HEK293 (cell line): ENCODE measurements at regions not wholly inside any gene's neighbourhood (a gene's known extent, or its start where the extent isn't known, plus 50 kb on each side); places are given as distances from the start of the nearest gene placed in this dataset.

ENCODE experiments used
- CTCF ChIA-PET: fragments of 350-600 bp; formaldehyde crosslinking; extraction: SDS; loops from one replicate; lab custom pipeline; 2021; ENCODE audit warnings: antibody characterized with exemption; lab: Yijun Ruan, JAX
- POLR2A ChIA-PET: fragments of 300-600 bp; formaldehyde crosslinking; extraction: SDS; loops from one replicate; lab custom pipeline; 2020; ENCODE audit warnings: antibody characterized with exemption, inconsistent platforms; lab: Yijun Ruan, JAX
- H3K27ac ChIP-seq: fragments of 200-500 bp; sonication (Bioruptor generic); 2 replicates; pipeline ENCODE4 v1.5.1; 2014; ENCODE audit warnings: low read depth, low read length, control low read depth, inconsistent platforms; ENCODE audit errors: extremely low read depth
- H3K36me3 ChIP-seq, 2 experiments: fragments of 200-500 bp in 1 of 2; sonication (Bioruptor generic) in 1 of 2; 1 replicate in 1 of 2; 2 replicates in 1 of 2; pipeline ENCODE4 v1.5.1; 2014 to 2017; ENCODE audit warnings: inconsistent platforms in 2 of 2, low read length in 2 of 2; ENCODE audit not compliant: control insufficient read depth in 2 of 2, insufficient read depth in 1 of 2
- H3K4me1 ChIP-seq: fragments of 200-500 bp; sonication (Bioruptor generic); 2 replicates; pipeline ENCODE4 v1.5.1; 2014; ENCODE audit warnings: mild to moderate bottlenecking, low read length, inconsistent platforms; ENCODE audit not compliant: control insufficient read depth, insufficient read depth
- H3K4me3 ChIP-seq: 2 replicates; pipeline ENCODE4 v1.5.1; 2011; ENCODE audit warnings: low read depth, mild to moderate bottlenecking, control low read depth, low read length, moderate library complexity
- H3K9me3 ChIP-seq: fragments of 200-500 bp; sonication (Bioruptor generic); 2 replicates; pipeline ENCODE4 v1.5.1; 2014; ENCODE audit warnings: low read depth, low read length, inconsistent platforms; ENCODE audit not compliant: control insufficient read depth, insufficient read depth
- INSM2 ChIP-seq: fragments of 450-650 bp; formaldehyde crosslinking; IDR thresholded peaks from 2 replicates; pipeline ENCODE4 v1.5.1; 2016; ENCODE audit warnings: missing biosample characterization, missing genetic modification characterization
- REST ChIP-seq: fragments of 450-650 bp; formaldehyde crosslinking; IDR thresholded peaks from 2 replicates; pipeline ENCODE4 v1.5.1; 2016; ENCODE audit warnings: missing biosample characterization, missing genetic modification characterization
- TCF7L2 ChIP-seq: IDR thresholded peaks from 2 replicates; pipeline ENCODE4 v1.6.1; 2011; ENCODE audit warnings: low read depth, mild to moderate bottlenecking, inconsistent platforms, low read length, moderate library complexity, borderline replicate concordance
- ZBTB10 ChIP-seq: fragments of 450-650 bp; formaldehyde crosslinking; IDR thresholded peaks from 2 replicates; pipeline ENCODE4 v1.5.1; 2016; ENCODE audit warnings: missing biosample characterization, missing genetic modification characterization
- ZBTB26 ChIP-seq: fragments of 450-650 bp; formaldehyde crosslinking; optimal IDR thresholded peaks from 2 replicates; pipeline ENCODE3; 2016; ENCODE audit warnings: missing biosample characterization, mild to moderate bottlenecking, missing genetic modification characterization
- ZBTB49 ChIP-seq: fragments of 450-650 bp; formaldehyde crosslinking; IDR thresholded peaks from 2 replicates; pipeline ENCODE4 v1.5.1; 2016; ENCODE audit warnings: missing biosample characterization, missing genetic modification characterization, low read depth
- ZNF138 ChIP-seq: fragments of 450-650 bp; formaldehyde crosslinking; IDR thresholded peaks from 2 replicates; pipeline ENCODE4 v1.5.1; 2016; ENCODE audit warnings: missing biosample characterization, missing genetic modification characterization, borderline replicate concordance
- ZNF16 ChIP-seq: fragments of 450-650 bp; formaldehyde crosslinking; IDR thresholded peaks from 2 replicates; pipeline ENCODE4 v1.5.1; 2016; ENCODE audit warnings: low read depth, missing biosample characterization, missing genetic modification characterization
- ZNF223 ChIP-seq: fragments of 450-650 bp; formaldehyde crosslinking; IDR thresholded peaks from 2 replicates; pipeline ENCODE4 v1.5.1; 2016; ENCODE audit warnings: missing biosample characterization, missing genetic modification characterization
- ZNF239 ChIP-seq: fragments of 450-650 bp; formaldehyde crosslinking; IDR thresholded peaks from 2 replicates; pipeline ENCODE4 v1.5.1; 2016; ENCODE audit warnings: missing biosample characterization, missing genetic modification characterization
- ZNF560 ChIP-seq: fragments of 450-650 bp; formaldehyde crosslinking; IDR thresholded peaks from 2 replicates; pipeline ENCODE4 v1.5.1; 2017; ENCODE audit warnings: missing biosample characterization, missing genetic modification characterization, borderline replicate concordance
- ZNF561 ChIP-seq: fragments of 450-650 bp; IDR thresholded peaks from 2 replicates; pipeline ENCODE4 v1.5.1; 2018; ENCODE audit warnings: missing biosample characterization, missing genetic modification characterization, borderline replicate concordance
- ZNF596 ChIP-seq: fragments of 450-650 bp; IDR thresholded peaks from 2 replicates; pipeline ENCODE4 v1.5.0; 2018; ENCODE audit warnings: missing biosample characterization, mild to moderate bottlenecking, missing genetic modification characterization, moderate library complexity
- ZNF692 ChIP-seq: fragments of 450-650 bp; formaldehyde crosslinking; IDR thresholded peaks from 2 replicates; pipeline ENCODE4 v1.5.1; 2016; ENCODE audit warnings: missing biosample characterization, missing genetic modification characterization

GRCh38 chr18:70553245-70553935 lies 264.5 kb downstream of the SOCS6 start (continued):
- no peak for TF ChIP-seq ZBTB49 (tag by site-specific recombination)
- no peak for TF ChIP-seq ZNF596 (tag by site-specific recombination)

- TF ChIP-seq ZNF561 (no peak), ZNF239 (tag by site-specific recombination) (no peak), ZNF138 (no peak), ZBTB10 (tag by site-specific recombination) (no peak), ZNF223 (tag by site-specific recombination) (no peak), TCF7L2 (no peak), INSM2 (tag by site-specific recombination) (no peak), ZBTB26 (tag by site-specific recombination) (no peak)
- Histone ChIP-seq H3K4me3 (no peak overlapping the region), H3K27ac (no peak overlapping the region), H3K4me1 (no peaks in the 10 kb centered on the region), H3K9me3 (no peaks in the 10 kb centered on the region), H3K36me3 (no peaks in the 10 kb centered on the region)
- CTCF ChIA-PET = interaction anchor here (2.8 kb wide), 1 partner anchor 46 kb away, joined by 11 read pairs; no protein-coding TSS in a partner anchor
- POLR2A ChIA-PET = no interaction called here
These were observed 247.7 kb downstream of the SOCS6 start for GRCh38 chr18:70536370-70537062.

GRCh38 chr18:70535041-70535440 lies 246.2 kb downstream of the SOCS6 start:
- Histone ChIP-seq H3K27ac (no peak overlapping the region), H3K4me1 (no peaks in the 10 kb centered on the region), H3K4me3 (no peak overlapping the region), H3K9me3 (no peaks in the 10 kb centered on the region), H3K36me3 (no peaks in the 10 kb centered on the region)
- TF ChIP-seq ZNF16 (tag by site-specific recombination) (no peak), REST (no peak), ZNF692 (no peak), ZNF560 (tag by site-specific recombination) (no peak)
- CTCF ChIA-PET = interaction anchor here (0.6 kb wide), 1 partner anchor 9 kb away, joined by 5 read pairs; no protein-coding TSS in a partner anchor
- POLR2A ChIA-PET = no interaction called here
